Left ventricle myocardium inferior (tissue), 1 donor: ENCODE measurements at regions not wholly inside any gene's neighbourhood (a gene's known extent, or its start where the extent isn't known, plus 50 kb on each side); places are given as distances from the start of the nearest gene placed in this dataset.
"Not testable (repeated sequence)": the region's sequence is repeated elsewhere in the genome, so short reads cannot be mapped to it uniquely, and the experiment has no call there.

Experiments used
- DNase-seq: peaks from one replicate; pipeline ENCODE4 v3.0.0-alpha.2; 2020
- H3K27ac ChIP-seq: fragments of 200-600 bp; replicated peaks from 2 replicates; pipeline ENCODE4 v1.8.0; 2021
- H3K27me3 ChIP-seq: fragments of 200-600 bp; 2 replicates; pipeline ENCODE4 v1.8.0; 2021; ENCODE audit warnings: low read depth
- H3K36me3 ChIP-seq: fragments of 200-600 bp; 2 replicates; pipeline ENCODE4 v1.8.0; 2021
- H3K4me1 ChIP-seq: fragments of 200-600 bp; 2 replicates; pipeline ENCODE4 v1.8.0; 2021
- H3K4me3 ChIP-seq: fragments of 200-600 bp; 2 replicates; pipeline ENCODE4 v1.8.0; 2021; ENCODE audit warnings: mild to moderate bottlenecking, moderate library complexity
- H3K9me3 ChIP-seq: fragments of 200-600 bp; replicated peaks from 2 replicates; pipeline ENCODE4 v1.8.0; 2021
- CTCF ChIP-seq: fragments of 200-600 bp; IDR thresholded peaks from 2 replicates; pipeline ENCODE4 v1.8.0; 2021; ENCODE audit warnings: antibody characterized with exemption, mild to moderate bottlenecking, borderline replicate concordance
- intact Hi-C: fragments of 100-400 bp; cut with micrococcal nuclease; formaldehyde crosslinking; loops from one replicate; pipeline ENCODE4 v1.11.0; 2022
- donor health status: DM: no; HTN: yes; CAD: no; lungs with severe emphysema.

DNA sequence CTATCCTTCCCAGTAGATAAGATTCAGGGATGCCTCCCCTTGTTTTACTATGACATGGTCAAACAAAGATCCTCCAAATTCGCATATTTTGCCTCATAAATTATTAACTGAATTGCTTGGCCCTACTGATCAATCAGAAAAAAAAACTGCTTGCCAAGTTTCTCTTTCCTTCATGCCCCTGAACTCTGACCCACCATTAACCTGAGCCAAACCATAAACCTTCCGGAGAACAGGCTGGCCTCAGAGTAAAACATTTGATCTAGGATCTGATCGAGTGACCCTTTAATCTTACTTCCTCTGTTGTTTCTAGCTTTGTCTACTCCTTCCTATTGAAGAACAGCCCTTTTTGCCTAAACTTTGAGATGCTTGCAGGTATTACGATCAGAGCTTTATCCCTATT is 209.7 kb upstream of the FAM47A start:
- H3K27me3 ChIP-seq, result no peaks in the 10 kb centered on the region
- no peak overlapping the region for H3K27ac ChIP-seq
- no peaks in the 10 kb centered on the region for H3K4me1 ChIP-seq
- no peak for TF ChIP-seq CTCF
- H3K36me3 ChIP-seq, result no peaks in the 10 kb centered on the region
- H3K4me3 ChIP-seq, result no peak overlapping the region
- DNase-seq, result no peak
- intact Hi-C loops, result no loop called here
- no peaks in the 10 kb centered on the region for H3K9me3 ChIP-seq

DNA sequence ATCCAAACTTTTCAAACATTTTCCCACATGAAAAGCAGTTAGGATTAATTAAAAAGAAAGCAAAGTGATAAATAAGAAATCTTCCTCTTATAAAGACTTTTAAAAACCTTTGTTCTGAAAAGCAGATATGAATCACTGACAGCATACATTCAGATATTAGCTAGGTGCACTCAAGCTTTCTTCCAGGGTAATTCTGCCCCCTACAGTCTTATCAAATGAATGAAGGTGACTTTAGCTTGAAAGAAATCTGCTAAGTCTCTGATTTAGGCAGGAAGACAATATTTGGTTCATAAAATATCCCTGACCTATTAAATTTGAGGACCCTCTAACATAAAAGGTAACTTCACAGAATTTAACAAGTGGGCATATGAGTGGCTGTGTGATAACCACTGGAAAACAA is 209.1 kb upstream of the FAM47A start:
- H3K4me3 ChIP-seq, result no peak overlapping the region
- intact Hi-C loops, result no loop called here
- H3K36me3 ChIP-seq, result no peaks in the 10 kb centered on the region

DNA sequence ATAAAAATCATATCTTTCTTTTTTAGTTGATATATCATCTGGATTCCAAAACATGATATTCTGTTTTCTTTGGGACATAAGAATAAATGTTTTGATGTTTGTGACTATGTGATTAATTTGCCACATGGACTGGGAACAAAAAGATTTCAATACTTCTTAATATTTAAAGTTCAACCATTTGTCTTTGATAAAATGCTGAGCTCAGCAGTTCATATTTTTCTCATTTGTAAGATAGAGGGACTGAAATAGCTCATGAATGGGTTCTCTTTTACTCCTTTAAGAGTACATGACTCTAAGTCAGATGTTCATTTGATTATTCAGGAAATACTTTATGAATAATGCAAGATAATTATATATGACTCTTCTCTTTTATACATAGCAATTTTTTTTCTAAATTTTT is 205.9 kb upstream of the FAM47A start:
- intact Hi-C loops, result no loop called here
- no peaks in the 10 kb centered on the region for H3K4me1 ChIP-seq
- no peak overlapping the region for H3K4me3 ChIP-seq
- H3K27me3 ChIP-seq, result no peaks in the 10 kb centered on the region
- TF ChIP-seq CTCF, result no peak
- no peaks in the 10 kb centered on the region for H3K9me3 ChIP-seq
- no peaks in the 10 kb centered on the region for H3K36me3 ChIP-seq
- no peak overlapping the region for H3K27ac ChIP-seq
- no peak for DNase-seq

More for the DNA sequence above, 209.1 kb upstream of the FAM47A start:
- H3K27me3 ChIP-seq, result no peaks in the 10 kb centered on the region
- no peak overlapping the region for H3K27ac ChIP-seq
- H3K9me3 ChIP-seq, result no peaks in the 10 kb centered on the region
- no peak for DNase-seq
- TF ChIP-seq CTCF, result no peak
- H3K4me1 ChIP-seq, result no peaks in the 10 kb centered on the region

DNA sequence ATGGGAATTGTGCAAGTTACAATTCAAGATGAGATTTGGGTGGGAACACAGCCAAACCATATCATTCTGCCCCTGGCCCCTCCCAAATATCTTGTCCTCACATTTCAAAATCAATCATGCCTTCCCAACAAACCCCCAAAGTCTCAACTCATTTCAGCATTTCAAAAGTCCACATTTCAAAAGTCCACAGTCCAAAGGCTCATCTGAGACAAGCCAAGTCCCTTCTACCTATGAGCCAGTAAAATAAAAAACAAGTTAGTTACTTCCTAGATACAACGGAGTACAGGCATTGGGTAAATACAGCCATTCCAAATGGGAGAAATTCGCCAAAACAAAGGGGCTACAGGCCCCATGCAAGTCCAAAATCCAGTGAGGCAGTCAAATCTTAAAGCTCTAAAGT is 203.3 kb upstream of the FAM47A start:
- H3K36me3 ChIP-seq, intact Hi-C loops, DNase-seq, H3K27ac ChIP-seq, H3K27me3 ChIP-seq, H3K4me1 ChIP-seq, H3K4me3 ChIP-seq, H3K9me3 ChIP-seq: not testable (repeated sequence)

DNA sequence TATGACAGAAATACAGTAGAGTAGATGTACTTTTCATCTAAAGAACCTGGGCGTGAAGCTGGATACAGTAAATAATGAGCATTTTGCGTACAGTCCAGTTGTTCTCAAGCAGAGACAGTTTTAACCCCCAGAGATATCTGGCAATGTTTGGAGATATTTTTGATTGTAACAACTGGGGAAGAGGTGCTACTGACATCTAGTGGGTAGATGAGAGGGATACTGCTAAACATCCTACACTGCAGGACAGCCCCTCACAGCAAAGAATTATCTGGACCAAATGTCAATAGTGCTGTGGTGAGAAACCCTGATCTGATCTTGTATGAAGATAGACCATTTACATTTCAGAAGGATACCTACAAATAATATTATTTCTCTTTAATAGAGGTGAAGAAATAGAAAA is 200.2 kb upstream of the FAM47A start:
- H3K36me3 ChIP-seq, result no peaks in the 10 kb centered on the region

GRCh38 chrX:34325460-34325859 is 193.3 kb upstream of the FAM47A start:
- Histone ChIP-seq H3K4me1 (no peaks in the 10 kb centered on the region), H3K9me3 (no peaks in the 10 kb centered on the region), H3K27ac (no peak overlapping the region), H3K4me3 (no peak overlapping the region), H3K27me3 (no peaks in the 10 kb centered on the region), H3K36me3 (no peaks in the 10 kb centered on the region)
- TF ChIP-seq CTCF, result no peak
- intact Hi-C loops, result no loop called here
- no peak for DNase-seq

More for the DNA sequence above, 200.2 kb upstream of the FAM47A start:
- TF ChIP-seq CTCF, result no peak
- no peak overlapping the region for H3K27ac ChIP-seq
- H3K27me3 ChIP-seq, result no peaks in the 10 kb centered on the region
- DNase-seq, result no peak
- intact Hi-C loops, result no loop called here
- no peaks in the 10 kb centered on the region for H3K4me1 ChIP-seq
- H3K9me3 ChIP-seq, result no peaks in the 10 kb centered on the region
- H3K4me3 ChIP-seq, result no peak overlapping the region

DNA sequence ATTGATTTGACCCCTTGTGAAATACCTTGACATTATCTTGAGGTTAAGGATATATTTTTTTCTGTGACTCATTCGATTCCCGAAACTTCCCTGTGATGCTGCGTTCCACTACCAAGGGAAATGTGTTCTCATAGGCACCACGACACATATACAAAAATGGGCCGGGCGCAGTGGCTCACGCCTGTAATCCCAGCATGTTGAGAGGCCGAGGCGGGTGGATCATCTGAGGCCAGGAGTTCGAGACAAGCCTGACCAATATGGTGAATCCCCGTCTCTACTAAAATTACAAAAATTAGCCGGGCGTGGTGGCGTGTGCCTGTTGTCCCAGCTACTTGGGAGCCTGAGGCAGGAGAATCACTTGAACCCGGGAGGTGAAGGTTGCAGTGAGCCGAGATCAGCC is 188.3 kb upstream of the FAM47A start:
- intact Hi-C loops, H3K27ac ChIP-seq, H3K4me1 ChIP-seq: not testable (repeated sequence)

More for the DNA sequence above, 188.3 kb upstream of the FAM47A start:
- H3K27me3 ChIP-seq, H3K36me3 ChIP-seq, DNase-seq, H3K9me3 ChIP-seq, H3K4me3 ChIP-seq: not testable (repeated sequence)
